Esophagus muscularis mucosa (tissue), 4 donors: ENCODE measurements at regions not wholly inside any gene's neighbourhood (a gene's known extent, or its start where the extent isn't known, plus 50 kb on each side); places are given as distances from the start of the nearest gene placed in this dataset.

Source experiments
- DNase-seq: peaks from one replicate; pipeline ENCODE4 v3.0.0-alpha.2; 2017; ENCODE audit errors: extremely low spot score
- H3K27ac ChIP-seq, 4 donors: fragments of 200-600 bp; sonication (generic); replicated peaks in 1 of 4; 1 replicate in 3 of 4; 2 replicates in 1 of 4; pipeline ENCODE4 v1.5.1; 2016 to 2019; ENCODE audit warnings: mild to moderate bottlenecking in 1 of 4
- H3K27me3 ChIP-seq, 4 donors: fragments of 200-600 bp; sonication (generic); one replicate each; pipeline versions ENCODE4 v1.5.1 to v1.6.0; 2016 to 2019
- H3K36me3 ChIP-seq, 4 donors: fragments of 200-600 bp; sonication (generic); one replicate each; pipeline ENCODE4 v1.5.1; 2016 to 2019
- H3K4me1 ChIP-seq, 4 donors: fragments of 200-600 bp; sonication (generic); one replicate each; pipeline ENCODE4 v1.5.1; 2016 to 2019
- H3K4me3 ChIP-seq, 4 donors: fragments of 200-600 bp; sonication (generic); 1 replicate in 2 of 4; 2 replicates in 2 of 4; pipeline ENCODE4 v1.5.1; 2016 to 2019; ENCODE audit warnings: mild to moderate bottlenecking in 4 of 4, moderate library complexity in 1 of 4
- H3K9me3 ChIP-seq, 4 donors: fragments of 200-600 bp; sonication (generic); 1 replicate in 3 of 4; 2 replicates in 1 of 4; pipeline ENCODE4 v1.5.1; 2016 to 2019
- CTCF ChIP-seq, 3 experiments: fragments of 200-600 bp in 2 of 3; fragments of 450-650 bp in 1 of 3; sonication (generic) in 2 of 3; IDR thresholded peaks; one replicate each; pipeline ENCODE4 v1.5.1; 2017 to 2019; ENCODE audit warnings: antibody characterized with exemption in 3 of 3, mild to moderate bottlenecking in 2 of 3, moderate library complexity in 1 of 3
- EP300 ChIP-seq: sonication (generic); formaldehyde crosslinking; IDR thresholded peaks from one replicate; pipeline ENCODE4 v1.6.1; 2017; ENCODE audit warnings: antibody characterized with exemption
- POLR2A ChIP-seq: fragments of 450-650 bp; IDR thresholded peaks from one replicate; pipeline ENCODE4 v1.6.1; 2017; ENCODE audit warnings: antibody characterized with exemption, moderate library complexity, mild to moderate bottlenecking, low read depth
- POLR2AphosphoS5 ChIP-seq, 2 donors: sonication (generic); formaldehyde crosslinking; IDR thresholded peaks; one replicate each; pipeline ENCODE4 v1.6.1; 2017; ENCODE audit warnings: antibody characterized with exemption in 2 of 2
- WGBS: methylation state at CpG from one replicate; pipeline ENCODE4 v1.1.5; 2018; 5-methylcytosine and 5-hydroxymethylcytosine counted together
- intact Hi-C: fragments of 100-400 bp; cut with DNase I; formaldehyde crosslinking; loops from one replicate; pipeline ENCODE4 v1.15.1; 2023

- Histone ChIP-seq H3K36me3 (no peaks in the 10 kb centered on the region), H3K4me3 (no peak overlapping the region), H3K27me3 (no peaks in the 10 kb centered on the region), H3K9me3 (no peaks in the 10 kb centered on the region), H3K4me1 (peaks cover 0 to 8% (median 2%) of the 10 kb centered on the region in 4 donors), H3K27ac (no peak overlapping the region)
- WGBS: 56% methylated on average over 8 of the region's 8 CpGs
- no peak for DNase-seq
- intact Hi-C loops: no loop called here
- no peak for TF ChIP-seq POLR2AphosphoS5 (IDR thresholded peaks at IDR 0.05)
- no peak for TF ChIP-seq POLR2A
- TF ChIP-seq CTCF (IDR thresholded peaks at IDR 0.05): no peak
- no peak for TF ChIP-seq EP300
Measured at GRCh38 chr3:168820810-168821415, 725.2 kb upstream of the GOLIM4 start.

DNA sequence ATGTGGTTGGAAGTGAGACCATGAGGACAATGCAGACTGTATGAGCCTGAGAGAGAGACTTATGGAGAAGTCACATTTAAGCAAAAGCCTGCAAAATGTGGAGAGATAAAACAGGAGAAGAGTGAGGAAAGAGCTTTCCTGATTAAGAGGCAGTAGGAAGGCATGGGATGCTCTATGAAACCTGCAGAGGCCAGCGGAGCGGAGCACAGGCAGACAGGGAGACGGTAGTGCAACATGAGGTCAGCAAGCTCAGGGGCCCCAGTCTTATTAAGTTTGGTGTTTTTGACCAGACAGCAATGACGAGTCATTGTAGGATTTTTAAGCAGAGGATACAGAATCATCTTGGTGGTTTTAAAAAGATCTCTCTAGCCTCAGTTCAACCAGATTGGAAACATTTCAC, 721.5 kb upstream of the GOLIM4 start:
- Histone ChIP-seq H3K9me3 (no peaks in the 10 kb centered on the region), H3K4me3 (no peak overlapping the region), H3K36me3 (no peaks in the 10 kb centered on the region), H3K27me3 (no peaks in the 10 kb centered on the region), H3K4me1 (peaks cover 0 to 8% (median 2%) of the 10 kb centered on the region in 4 donors), H3K27ac (no peak overlapping the region)
- intact Hi-C loops: no loop called here
- DNase-seq: no peak
- 97% methylated on average over 4 of the region's 4 CpGs for WGBS
- TF ChIP-seq EP300 (no peak), CTCF (IDR thresholded peaks at IDR 0.05) (no peak), POLR2AphosphoS5 (IDR thresholded peaks at IDR 0.05) (no peak), POLR2A (no peak)

DNA sequence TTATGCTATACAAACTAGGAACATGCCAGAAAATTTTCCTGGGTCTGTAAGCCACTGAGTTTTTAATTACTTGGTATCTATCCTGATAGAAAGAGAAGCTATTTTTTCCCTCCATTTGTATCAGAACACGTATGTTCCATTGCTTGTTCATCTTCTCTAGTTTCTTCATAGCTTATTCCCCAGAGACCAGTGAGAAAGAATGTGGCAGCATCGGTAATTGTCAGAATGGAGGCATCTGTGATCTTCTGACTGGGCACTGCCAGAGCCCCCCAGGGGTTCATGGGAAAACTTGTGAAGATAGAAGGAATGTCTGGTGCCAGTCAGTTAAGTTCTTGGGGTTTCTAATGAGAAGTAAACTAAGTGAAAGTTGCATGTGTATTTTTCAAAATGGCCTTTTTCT, 720.2 kb upstream of the GOLIM4 start:
- Histone ChIP-seq H3K9me3 (no peaks in the 10 kb centered on the region), H3K4me3 (no peak overlapping the region), H3K36me3 (no peaks in the 10 kb centered on the region), H3K27ac (no peak overlapping the region), H3K4me1 (peaks cover 0 to 6% (median 2%) of the 10 kb centered on the region in 4 donors), H3K27me3 (no peaks in the 10 kb centered on the region)
- intact Hi-C loops: no loop called here
- WGBS: 74% methylated on average over 2 of the region's 2 CpGs
- no peak for DNase-seq
- TF ChIP-seq POLR2A (no peak), POLR2AphosphoS5 (IDR thresholded peaks at IDR 0.05) (no peak), CTCF (IDR thresholded peaks at IDR 0.05) (no peak), EP300 (no peak)

- intact Hi-C loops: no loop called here
- TF ChIP-seq POLR2AphosphoS5 (IDR thresholded peaks at IDR 0.05) (no peak), POLR2A (no peak)
- 91% methylated on average over 2 of the region's 2 CpGs for WGBS
Measured at GRCh38 chr3:168813225-168813802, 717.6 kb upstream of the GOLIM4 start.

GRCh38 chr3:168812234-168812633, 716.5 kb upstream of the GOLIM4 start:
- Histone ChIP-seq H3K36me3 (no peaks in the 10 kb centered on the region), H3K9me3 (no peaks in the 10 kb centered on the region), H3K4me3 (no peak overlapping the region), H3K27me3 (no peaks in the 10 kb centered on the region), H3K4me1 (peaks cover 0 to 2% (median under 1%) of the 10 kb centered on the region in 4 donors), H3K27ac (no peak overlapping the region)
- no peak for DNase-seq
- intact Hi-C loops: no loop called here
- TF ChIP-seq EP300: no peak
- TF ChIP-seq CTCF (IDR thresholded peaks at IDR 0.05): no peak
- no peak for TF ChIP-seq POLR2A
- TF ChIP-seq POLR2AphosphoS5 (IDR thresholded peaks at IDR 0.05): no peak
- 77% methylated on average over 3 of the region's 3 CpGs for WGBS

More at GRCh38 chr3:168813225-168813802, 717.6 kb upstream of the GOLIM4 start:
- H3K4me1 ChIP-seq: no peaks in the 10 kb centered on the region
- H3K9me3 ChIP-seq: no peaks in the 10 kb centered on the region
- H3K4me3 ChIP-seq: no peak overlapping the region
- no peaks in the 10 kb centered on the region for H3K36me3 ChIP-seq
- no peak for DNase-seq
- H3K27me3 ChIP-seq: no peaks in the 10 kb centered on the region
- H3K27ac ChIP-seq: no peak overlapping the region
